GM13976 (cell line): ENCODE measurements at regions not wholly inside any gene's neighbourhood (a gene's known extent, or its start where the extent isn't known, plus 50 kb on each side); places are given as distances from the start of the nearest gene placed in this dataset.

Source experiments
- DNase-seq: peaks from one replicate; pipeline ENCODE4 v3.0.0; 2012; ENCODE audit warnings: low spot score
- CTCF ChIP-seq: IDR thresholded peaks from 2 replicates; pipeline ENCODE4 v1.5.1; 2012; ENCODE audit warnings: borderline replicate concordance, mild to moderate bottlenecking; ENCODE audit not compliant: insufficient read depth; ENCODE audit errors: extremely low read depth, missing control alignments, control extremely low read depth
- in situ Hi-C: fragments of 300-500 bp; cut with MboI; formaldehyde crosslinking; loops from one replicate; pipeline ENCODE4 v1.12.0; 2022; ENCODE audit warnings: low sequenced_read_pairs, mixed read lengths, inconsistent platforms; ENCODE audit not compliant: unreplicated experiment

GRCh38 chr1:38402230-38402815 is 355.7 kb upstream of the POU3F1 start:
- TF ChIP-seq CTCF: no peak
- in situ Hi-C loops: no loop called here
- DNase-seq: no peak

- no peak for TF ChIP-seq CTCF
- no peak for DNase-seq
- in situ Hi-C loops: no loop called here
These were observed 350.0 kb upstream of the POU3F1 start for GRCh38 chr1:38396606-38397005.

- DNase-seq: no peak
- no peak for TF ChIP-seq CTCF
- in situ Hi-C loops: no loop called here
These were observed 347.7 kb upstream of the POU3F1 start for GRCh38 chr1:38394303-38394702.

GRCh38 chr1:38392861-38393260 is 346.3 kb upstream of the POU3F1 start:
- in situ Hi-C loops: no loop called here
- no peak for DNase-seq
- no peak for TF ChIP-seq CTCF

- in situ Hi-C loops: no loop called here
- no peak for TF ChIP-seq CTCF
- DNase-seq: no peak
These were observed 334.7 kb upstream of the POU3F1 start for GRCh38 chr1:38381256-38381655.

- TF ChIP-seq CTCF: no peak
- in situ Hi-C loops: no loop called here
- no peak for DNase-seq
These were observed 330.0 kb upstream of the POU3F1 start for GRCh38 chr1:38376577-38376976.

- no peak for TF ChIP-seq CTCF
- DNase-seq: no peak
- in situ Hi-C loops: no loop called here
These were observed 328.4 kb upstream of the POU3F1 start for GRCh38 chr1:38375035-38375434.
